Stomach (tissue), 4 donors: ENCODE measurements at regions not wholly inside any gene's neighbourhood (a gene's known extent, or its start where the extent isn't known, plus 50 kb on each side); places are given as distances from the start of the nearest gene placed in this dataset.

ENCODE experiments used
- CTCF ChIP-seq, 7 experiments: fragments of 450-650 bp in 4 of 7; fragments of 200-600 bp in 3 of 7; sonication (generic) in 3 of 7; IDR thresholded peaks; one replicate each; pipeline ENCODE4 v1.5.1; 2016 to 2019; ENCODE audit warnings: antibody characterized with exemption in 7 of 7, control low read depth in 2 of 7, mild to moderate bottlenecking in 1 of 7
- EP300 ChIP-seq: sonication (generic); formaldehyde crosslinking; IDR thresholded peaks from one replicate; pipeline ENCODE4 v1.6.1; 2017; ENCODE audit warnings: antibody characterized with exemption
- POLR2A ChIP-seq, 4 donors: fragments of 450-650 bp; IDR thresholded peaks; one replicate each; pipeline ENCODE4 v1.6.1; 2016; ENCODE audit warnings: antibody characterized with exemption in 4 of 4, control low read depth in 2 of 4, mild to moderate bottlenecking in 1 of 4, moderate library complexity in 1 of 4
- POLR2AphosphoS5 ChIP-seq, 3 donors: sonication (generic); formaldehyde crosslinking; IDR thresholded peaks; one replicate each; pipeline ENCODE4 v1.6.1; 2016; ENCODE audit warnings: antibody characterized with exemption in 3 of 3

GRCh38 chr17:5843366-5844026 lies 226.7 kb upstream of the WSCD1 start:
- TF ChIP-seq CTCF (IDR thresholded peaks at IDR 0.05) (no peak), EP300 (no peak), POLR2A (IDR thresholded peaks at IDR 0.05) (no peak), POLR2AphosphoS5 (IDR thresholded peaks at IDR 0.05) (no peak)
